HG03108 (cell line): ENCODE measurements at regions not wholly inside any gene's neighbourhood (a gene's known extent, or its start where the extent isn't known, plus 50 kb on each side); places are given as distances from the start of the nearest gene placed in this dataset.
"Not testable (repeated sequence)": the region's sequence is repeated elsewhere in the genome, so short reads cannot be mapped to it uniquely, and the experiment has no call there.

Experiments
- ATAC-seq: cut with Tn5 transposase; IDR thresholded peaks from one replicate; pipeline ENCODE4 v1.9.1; 2021; ENCODE audit warnings: moderate library complexity; ENCODE audit not compliant: unreplicated experiment

DNA sequence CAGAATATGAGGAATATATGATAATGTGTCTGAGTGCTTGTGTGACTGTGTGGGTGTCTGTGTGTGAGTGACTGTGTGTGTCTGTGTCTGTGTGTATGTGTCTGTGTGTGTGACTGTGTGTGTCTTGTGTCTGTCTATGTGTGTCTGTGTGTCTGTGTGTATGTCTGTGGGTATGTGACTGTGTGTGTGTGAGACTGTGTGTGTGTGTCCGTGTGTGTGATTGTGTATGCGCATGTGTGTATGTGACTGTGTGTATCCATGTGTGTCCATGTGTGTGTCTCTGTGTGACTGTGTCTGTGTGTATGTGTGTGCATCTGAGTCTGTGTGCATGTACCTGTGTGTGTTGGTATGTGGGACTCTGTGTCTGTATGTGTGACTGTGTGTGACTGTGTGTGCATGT lies 1361.2 kb upstream of the TMEM132C start:
- ATAC-seq: no peak

DNA sequence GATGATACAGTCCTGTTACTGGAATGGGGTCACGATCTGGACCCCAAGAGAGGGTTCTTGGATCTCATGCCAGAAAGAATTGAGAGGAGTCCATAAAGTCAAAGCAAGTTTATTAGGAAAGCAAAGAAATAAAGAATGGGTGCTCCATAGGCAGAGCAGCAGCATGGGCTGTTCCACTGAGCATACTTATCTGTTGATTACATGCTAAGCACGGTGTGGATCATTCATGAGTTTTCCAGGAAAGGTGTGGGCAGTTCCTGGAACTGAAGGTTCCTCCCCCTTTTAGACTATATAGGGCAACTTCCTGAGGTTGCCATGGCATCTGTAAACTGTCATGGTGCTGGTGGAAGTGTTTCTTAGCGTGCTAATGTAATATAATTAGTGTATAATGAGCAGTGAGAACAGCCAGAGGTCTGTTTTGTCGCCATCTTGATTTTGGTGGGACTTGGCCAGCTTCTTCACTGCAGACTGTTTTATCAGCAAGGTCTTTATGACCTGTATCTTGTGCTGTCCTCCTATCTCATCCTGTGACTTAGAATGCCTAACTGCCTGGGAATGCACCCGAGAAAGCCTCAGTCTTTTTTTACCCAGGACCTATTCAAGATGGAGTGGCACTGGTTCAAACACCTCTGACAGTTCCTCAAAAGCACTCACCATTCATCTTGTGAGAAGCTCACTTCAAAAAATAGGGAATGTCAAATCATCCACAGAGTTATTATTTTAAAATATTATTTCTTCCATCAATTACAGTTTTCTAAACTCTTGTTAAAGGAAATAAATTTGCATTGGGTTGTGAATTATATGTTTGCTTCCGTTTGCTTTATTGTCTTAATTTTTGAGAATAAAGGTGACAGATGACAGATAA lies 1358.8 kb upstream of the TMEM132C start:
- no peak for ATAC-seq

DNA sequence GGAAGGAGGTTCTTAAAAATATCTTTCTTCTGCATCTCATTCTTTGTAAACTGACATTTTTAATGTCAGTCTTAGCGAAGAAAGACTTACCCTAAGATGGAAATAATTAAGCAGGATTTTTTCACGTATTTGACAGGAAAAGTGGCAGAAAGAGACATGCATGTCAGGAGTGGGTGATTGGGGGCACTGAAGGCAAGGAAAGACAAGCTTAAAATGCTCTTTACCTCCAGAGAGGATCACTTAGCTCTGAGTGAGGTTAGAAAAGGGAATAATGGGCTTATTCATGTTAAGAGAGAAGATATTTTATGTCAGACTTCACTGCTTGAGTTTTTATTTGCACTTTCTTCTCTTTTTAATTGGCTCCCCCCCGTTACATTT lies 1358.2 kb upstream of the TMEM132C start:
- no peak for ATAC-seq

DNA sequence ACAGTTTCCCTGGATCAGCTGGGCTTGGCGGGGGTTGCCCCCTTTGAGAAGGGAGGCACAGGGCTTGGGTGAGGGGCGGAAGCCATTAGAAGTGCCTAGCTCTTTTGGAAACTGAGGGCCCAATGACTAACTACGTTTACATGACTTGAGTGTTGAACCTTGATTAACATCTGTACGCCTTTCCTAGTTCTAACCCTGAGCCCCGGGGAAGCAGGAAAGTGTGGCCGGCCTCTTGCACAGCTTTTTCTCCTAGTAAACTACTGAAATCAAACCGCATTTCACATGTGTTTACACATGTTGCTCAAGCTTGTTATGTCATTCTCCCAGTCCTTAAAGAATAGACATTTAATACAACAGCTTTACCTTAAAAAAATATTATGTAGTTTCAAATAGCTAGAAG lies 1356.4 kb upstream of the TMEM132C start:
- ATAC-seq: no peak

DNA sequence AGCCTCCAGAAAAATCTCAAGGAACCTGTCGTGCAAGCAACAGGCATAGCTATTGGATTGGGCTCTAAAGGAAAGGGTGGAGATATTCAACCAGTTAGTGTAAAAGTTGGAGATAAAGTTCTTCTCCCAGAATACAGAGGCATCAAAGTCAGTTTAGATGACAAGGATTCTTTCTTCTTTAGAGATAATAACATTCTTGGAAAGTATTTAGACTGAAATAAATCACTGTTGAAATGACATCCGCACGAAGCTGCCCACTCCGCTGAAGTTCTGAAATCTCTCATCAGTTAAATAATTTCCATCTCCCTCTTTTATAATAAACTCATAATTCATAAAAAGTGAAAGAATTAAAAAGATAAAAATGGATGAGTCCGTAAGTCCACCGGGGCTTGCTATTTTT lies 1354.9 kb upstream of the TMEM132C start:
- ATAC-seq: no peak

DNA sequence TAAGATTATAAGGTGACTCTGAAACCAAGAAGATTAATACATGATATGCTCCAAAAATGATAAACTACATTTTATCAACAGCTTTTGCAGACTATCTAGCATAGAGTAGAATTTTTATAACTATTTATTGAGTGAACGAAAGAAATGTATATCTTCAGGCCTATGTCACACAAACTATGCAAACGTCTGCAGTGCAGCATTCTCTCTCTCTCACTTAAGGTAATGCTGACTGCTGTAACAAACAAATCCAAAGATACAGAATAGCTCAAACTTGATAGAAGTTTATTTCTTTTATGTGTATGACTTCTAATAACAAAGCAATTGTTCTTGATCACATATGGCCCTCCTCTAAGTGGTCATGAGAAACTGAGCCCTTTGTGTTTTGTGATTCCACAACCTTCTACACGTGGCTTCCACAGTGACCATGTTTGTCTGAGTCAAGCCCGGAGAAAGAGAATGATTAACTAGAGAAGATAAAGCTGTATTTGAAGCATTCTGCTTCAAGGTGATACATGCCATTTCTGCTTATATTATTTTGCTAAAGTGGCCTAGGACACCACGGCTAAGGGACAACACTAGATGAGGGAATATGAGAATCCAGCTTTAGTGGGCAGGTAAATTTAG lies 1352.7 kb upstream of the TMEM132C start:
- ATAC-seq: no peak

DNA sequence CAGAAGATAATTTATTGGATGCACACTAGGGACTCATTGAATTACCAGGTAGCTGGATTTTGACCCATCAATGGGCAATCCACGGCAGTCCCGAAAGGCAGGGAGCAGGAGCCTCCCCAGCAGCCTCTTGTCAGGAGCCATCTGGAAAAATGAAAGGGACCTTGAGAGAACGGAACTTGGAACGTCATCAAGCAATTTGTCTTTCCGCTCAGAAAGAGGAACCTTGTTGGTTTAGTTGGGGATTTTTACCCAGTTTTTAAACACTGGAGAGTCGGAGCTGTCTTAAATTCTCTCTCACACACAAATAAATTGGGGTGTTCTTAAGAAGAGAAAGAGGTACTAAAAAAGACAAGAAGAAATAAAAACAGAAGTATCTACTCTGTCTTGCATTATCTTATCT lies 1351.7 kb upstream of the TMEM132C start:
- no peak for ATAC-seq

DNA sequence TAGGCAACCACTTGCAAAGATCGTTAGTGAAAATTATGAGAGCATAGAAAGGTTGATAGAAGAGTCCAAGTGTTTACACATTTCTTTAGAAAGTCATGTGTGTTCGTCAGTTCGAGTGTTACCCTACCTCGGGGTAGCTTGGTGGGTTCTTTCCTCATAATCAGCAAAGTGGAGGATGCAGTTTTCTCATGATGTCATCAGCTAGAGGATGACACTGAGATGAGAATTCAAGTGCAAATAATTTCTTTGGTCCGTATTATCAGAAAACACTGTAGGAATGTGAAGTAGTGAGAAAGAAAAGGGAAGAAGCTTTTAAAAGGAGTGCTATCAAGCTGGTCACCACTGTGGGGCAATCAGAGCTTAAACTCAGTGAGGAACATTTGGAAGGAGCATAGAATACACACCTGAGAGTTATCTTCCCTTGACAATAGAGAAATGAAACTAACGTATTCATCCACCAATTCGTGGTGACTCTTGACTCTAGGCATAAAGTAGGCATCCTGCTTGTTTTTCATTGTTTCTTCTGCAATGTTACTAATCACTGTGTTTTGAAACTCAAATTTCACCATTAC lies 1340.9 kb upstream of the TMEM132C start:
- ATAC-seq: no peak

DNA sequence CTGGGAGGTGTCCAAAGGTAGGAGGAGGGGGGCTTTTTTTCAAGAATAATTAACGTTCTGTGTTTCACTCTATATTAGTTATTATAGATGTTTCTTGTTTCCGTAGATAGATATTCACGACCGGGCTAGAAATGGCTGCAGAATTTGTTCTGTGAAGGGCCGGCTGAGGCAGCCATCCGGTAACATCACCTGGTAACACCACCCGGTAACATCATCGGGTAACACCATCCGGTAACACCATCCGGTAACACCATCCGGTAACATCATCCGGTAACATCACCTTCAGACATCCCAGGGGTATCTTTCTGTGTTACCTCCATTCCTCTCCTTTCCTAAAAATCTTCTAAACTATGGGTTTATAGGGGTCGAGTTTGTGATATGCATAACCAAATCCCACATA lies 1336.7 kb upstream of the TMEM132C start:
- no peak for ATAC-seq

DNA sequence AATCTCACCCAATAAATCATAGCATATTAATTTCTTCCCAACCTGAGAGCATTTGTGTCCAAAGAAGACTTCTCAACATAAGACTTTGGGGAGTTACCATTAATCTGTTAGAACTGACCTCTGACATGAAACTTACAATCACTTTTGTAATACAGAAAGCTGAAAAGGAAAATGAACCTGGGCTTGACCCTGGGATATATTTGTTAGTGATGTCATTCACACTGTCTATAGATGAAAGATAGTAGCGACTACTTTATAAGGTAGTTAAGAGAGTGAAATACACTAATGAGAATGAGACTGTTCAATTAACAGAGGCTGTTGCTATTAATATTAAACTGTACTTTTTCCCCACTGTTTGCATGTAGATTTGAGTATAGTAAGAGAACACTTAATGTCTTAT lies 1334.8 kb upstream of the TMEM132C start:
- no peak for ATAC-seq

DNA sequence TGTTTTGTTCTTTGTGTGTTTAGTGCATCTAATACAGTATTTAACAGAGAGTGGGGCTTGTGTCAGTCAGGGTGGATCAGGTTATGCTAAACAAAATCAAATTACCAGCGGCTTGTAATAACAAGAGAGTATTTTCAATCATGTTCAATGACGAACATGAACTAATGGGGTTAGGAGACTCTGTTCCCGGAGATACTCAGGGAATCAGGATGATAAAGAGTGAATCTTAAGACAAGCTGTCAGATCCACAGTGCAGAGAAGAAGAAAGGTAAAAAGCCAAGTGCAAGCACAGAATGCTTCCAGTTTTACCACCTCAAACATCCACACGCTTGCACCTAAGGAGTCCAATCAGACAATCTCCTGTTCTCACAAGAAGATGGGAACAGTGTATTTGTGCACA lies 1331.5 kb upstream of the TMEM132C start:
- ATAC-seq: no peak

DNA sequence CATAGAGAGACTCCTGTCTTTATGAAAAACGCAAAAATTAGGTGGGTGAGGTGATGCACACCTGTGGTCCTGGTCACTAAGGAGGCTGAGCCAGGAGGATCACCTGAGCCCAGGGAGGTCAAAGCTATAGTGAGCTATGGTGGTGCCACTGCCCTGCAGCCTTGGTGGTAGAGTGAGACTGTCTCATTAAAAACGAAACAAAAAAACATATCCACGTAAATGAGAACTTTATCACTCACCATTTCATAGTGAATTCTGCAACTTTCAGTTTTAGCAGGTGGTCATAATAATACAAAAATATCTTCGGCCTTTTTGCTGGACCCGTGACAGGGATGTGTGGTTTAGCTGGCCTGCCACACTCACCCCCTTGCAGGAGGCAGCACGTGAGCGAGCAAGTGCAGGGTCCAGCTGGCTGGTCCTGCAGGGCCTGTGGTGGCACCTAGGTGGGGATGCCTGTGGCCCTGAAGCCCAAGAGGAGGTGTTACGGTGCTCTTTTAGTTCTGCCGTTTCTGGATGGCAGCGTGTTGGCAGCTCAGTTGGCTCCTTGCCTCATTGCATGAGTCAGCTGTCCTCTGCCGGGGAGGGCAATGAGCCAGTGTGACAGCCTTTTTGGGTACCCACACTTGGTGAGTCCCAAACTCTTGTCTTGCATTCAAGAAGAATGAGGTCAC lies 1330.7 kb upstream of the TMEM132C start:
- ATAC-seq: no peak

DNA sequence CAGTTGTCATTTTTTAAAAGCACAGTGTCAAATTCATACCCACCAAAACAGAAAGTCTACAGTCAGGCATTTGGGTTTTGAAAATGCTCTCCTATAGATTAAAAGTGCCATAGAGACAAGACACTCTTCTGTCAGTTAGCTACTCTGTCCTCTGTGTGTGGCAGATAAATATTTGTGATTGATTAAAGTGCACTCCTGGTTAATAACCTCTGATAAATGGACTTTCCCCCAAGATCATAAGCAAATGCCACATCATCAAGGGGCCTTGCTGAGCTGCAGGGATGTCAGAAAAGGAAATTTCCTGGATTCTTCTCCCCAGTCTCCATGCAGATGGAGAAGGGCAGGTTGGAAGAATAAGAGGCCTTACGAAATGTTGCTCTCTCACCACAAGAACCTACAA lies 1329.5 kb upstream of the TMEM132C start:
- no peak for ATAC-seq

DNA sequence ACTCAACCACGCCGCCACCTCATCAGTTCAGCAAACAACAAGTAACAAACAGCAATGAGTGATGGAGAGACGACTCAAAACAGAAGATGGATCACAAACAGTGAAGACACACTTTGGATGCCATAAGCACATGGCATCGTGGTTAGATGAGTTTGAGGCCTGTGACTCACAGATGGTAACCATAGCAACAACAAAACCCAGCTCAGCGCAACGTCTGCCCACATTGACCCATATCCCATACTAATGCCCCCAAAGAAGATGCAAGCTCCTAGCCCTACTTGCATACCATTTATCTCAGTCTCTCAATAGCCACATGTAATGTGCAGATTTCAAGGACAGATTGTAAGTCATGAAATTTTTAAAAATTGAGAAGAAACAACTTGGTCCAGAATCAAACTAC lies 1322.3 kb upstream of the TMEM132C start:
- no peak for ATAC-seq

DNA sequence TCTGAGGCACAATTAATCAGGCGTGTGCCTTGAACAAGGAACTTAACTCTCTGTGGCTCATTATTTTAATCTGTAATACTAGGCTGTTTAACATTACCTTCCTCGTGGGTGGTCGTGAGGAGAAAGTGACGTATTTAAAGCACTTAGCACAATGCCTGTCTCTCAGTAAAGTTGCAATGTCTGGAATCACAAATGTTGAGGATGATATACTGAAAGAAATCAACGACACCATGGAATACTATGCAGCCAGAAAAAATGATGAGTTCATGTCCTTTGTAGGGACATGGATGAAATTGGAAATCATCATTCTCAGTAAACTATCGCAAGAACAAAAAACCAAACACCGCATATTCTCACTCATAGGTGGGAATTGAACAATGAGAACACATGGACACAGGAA lies 1320.0 kb upstream of the TMEM132C start:
- not testable (repeated sequence) for ATAC-seq

DNA sequence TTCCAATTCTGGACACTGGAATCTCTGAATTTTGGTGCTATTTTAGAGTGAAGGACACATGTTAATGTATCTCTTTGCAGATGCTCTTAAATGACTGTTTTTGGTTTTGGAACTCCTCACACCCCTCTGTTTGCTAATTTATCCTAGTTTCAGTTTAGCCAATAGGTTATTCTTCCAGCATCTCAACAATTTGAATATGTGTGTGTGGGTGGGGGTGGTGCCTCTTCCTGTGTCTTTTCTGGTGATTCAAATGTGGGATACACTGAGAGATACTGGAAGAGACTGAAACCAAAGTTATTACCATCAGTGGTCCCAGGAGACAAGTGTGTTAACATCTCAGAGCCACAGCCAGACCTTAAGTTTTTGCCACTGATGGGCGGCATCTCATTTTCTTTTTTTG lies 1317.4 kb upstream of the TMEM132C start:
- ATAC-seq: no peak

DNA sequence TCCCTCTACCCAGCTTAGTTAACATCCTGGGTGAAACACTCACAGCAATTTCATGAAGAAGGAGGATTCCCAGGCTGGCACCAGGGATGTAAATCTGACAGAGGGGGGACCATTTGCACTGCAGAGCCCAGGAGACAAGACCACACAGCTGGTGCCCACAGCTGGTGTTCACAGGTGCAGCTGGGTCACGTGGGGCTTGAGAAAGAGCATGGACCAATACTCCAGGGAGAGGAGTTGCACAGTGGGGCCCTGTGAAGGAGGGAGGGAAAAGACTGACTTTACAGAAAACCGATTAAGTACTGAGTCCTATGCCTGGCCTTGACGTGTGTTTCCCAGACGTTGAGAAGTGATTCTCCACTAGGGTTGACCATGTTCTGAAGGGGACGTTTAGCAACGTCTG lies 1316.7 kb upstream of the TMEM132C start:
- ATAC-seq: no peak

DNA sequence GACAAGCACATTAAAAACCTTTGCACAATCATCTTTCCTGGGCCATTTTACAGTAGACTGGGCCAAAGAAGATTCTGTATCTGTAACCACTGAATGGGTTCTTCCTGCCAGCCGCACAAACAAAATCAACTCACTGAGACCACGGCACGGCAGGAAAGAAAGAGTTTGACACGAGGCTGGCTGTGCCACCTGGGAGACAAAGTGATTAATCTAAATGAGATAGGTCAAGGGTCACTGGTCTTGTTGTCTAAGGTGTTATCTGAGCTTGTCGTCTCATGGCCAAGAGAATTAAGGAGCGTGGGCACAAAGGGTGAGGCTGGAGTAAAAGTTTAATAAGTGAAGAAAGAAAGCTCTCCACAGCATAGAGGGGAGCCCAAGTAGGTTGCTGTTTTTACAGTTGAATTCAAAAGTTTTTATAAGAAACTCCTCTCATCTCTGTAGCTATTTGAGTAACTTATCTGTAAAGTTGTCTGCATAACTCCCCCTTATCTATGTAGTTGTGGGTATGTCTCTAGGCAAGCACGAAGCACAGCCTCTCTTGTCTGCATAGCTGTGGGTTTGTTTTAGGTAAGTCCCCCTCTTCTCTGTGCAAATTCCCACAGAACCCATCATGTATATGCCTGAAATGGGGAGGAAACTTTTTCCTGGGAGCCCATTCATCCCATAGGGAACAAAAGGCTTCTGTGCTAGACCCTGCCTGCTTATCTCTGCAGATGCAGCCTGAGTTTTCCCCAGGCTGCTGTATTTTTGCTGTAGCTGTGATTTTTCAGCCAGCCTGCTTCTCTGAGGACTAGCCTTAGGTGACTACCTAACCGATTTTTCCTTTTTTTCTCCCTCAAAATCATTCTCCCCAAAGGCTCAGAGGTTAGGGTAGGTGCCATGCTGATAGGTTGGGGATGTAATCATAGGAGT lies 1314.6 kb upstream of the TMEM132C start:
- no peak for ATAC-seq

DNA sequence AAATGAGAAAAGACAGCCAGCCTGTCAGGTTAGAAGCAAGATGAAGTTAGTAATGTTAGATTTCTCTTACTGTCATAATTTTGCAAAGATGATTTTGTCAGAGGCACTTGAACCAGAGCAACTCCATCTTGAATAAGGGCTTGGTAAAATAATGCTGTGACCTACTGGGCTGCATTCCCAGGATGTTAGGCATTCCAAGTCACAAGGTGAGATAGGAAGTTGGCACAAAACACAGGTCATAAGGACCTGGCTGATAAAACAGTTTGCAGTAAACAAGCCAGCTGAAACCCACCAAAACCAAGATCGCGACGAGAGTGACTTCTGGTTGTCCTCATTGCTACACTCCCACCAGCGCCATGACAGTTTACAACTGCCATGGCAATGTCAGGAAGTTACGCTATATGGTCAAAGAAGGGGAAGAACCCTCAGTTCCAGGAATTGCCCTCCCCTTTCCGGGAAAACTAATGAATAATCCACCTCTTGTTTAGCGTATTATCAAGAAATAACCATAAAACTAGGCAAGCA lies 1313.5 kb upstream of the TMEM132C start:
- ATAC-seq: no peak

DNA sequence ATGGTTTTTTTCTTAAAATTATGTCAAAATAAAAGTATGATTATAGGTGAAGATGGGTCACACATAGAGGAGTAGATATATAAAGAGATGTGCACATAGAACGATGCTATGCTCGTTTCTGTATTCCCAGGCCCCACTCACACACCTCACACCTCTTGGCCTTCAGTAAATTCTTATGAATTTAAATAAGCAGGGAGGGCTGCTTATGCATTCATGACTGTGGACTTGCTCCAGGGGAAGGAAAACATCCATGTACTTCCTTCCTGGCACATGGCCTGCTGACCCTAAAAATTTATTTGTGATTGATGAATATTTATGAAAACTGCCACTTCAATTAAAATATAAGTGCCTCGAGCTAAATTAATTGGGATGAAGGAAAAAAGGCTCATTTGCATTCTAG lies 1306.7 kb upstream of the TMEM132C start:
- ATAC-seq: no peak

DNA sequence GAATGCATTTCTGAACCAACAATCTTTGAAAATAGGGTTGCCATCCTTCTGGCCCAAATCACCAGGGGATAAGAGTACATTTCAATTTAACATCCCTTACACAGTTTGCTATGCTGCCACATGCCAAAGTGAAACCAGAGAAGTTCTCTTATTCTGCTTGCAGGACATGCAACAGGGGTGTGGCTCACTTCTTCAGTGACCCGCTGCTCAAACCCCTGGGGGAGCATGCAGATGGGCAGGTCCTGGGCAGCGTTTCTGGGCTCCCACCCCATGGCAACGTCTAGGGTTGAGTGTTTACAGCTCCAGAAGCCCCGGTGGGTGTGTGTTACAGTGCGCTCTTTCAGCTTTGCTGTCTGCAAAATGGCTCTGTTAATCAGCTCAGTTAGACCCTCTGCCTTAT lies 1306.3 kb upstream of the TMEM132C start:
- ATAC-seq: no peak
